H1 (cell line): ENCODE measurements at regions not wholly inside any gene's neighbourhood (a gene's known extent, or its start where the extent isn't known, plus 50 kb on each side); places are given as distances from the start of the nearest gene placed in this dataset.

Experiments used
- CTBP2 ChIP-seq: IDR thresholded peaks from 2 replicates; pipeline ENCODE4 v1.7.0; 2011; ENCODE audit warnings: borderline replicate concordance, mild to moderate bottlenecking, moderate library complexity, mixed read lengths, low read length; ENCODE audit not compliant: insufficient read depth, insufficient read length
- EGR1 ChIP-seq: IDR thresholded peaks from 2 replicates; pipeline ENCODE4 v1.6.1; 2011; ENCODE audit warnings: low read depth, low read length, borderline replicate concordance
- RNF2 ChIP-seq: fragments of 200-900, 300-1000 bp; sonication (generic); IDR thresholded peaks from 2 replicates; pipeline ENCODE4 v1.7.1; 2016; ENCODE audit warnings: borderline replicate concordance, low read depth, mild to moderate bottlenecking, antibody characterized with exemption, low read length; ENCODE audit not compliant: poor library complexity, severe bottlenecking; ENCODE audit errors: missing control alignments

DNA sequence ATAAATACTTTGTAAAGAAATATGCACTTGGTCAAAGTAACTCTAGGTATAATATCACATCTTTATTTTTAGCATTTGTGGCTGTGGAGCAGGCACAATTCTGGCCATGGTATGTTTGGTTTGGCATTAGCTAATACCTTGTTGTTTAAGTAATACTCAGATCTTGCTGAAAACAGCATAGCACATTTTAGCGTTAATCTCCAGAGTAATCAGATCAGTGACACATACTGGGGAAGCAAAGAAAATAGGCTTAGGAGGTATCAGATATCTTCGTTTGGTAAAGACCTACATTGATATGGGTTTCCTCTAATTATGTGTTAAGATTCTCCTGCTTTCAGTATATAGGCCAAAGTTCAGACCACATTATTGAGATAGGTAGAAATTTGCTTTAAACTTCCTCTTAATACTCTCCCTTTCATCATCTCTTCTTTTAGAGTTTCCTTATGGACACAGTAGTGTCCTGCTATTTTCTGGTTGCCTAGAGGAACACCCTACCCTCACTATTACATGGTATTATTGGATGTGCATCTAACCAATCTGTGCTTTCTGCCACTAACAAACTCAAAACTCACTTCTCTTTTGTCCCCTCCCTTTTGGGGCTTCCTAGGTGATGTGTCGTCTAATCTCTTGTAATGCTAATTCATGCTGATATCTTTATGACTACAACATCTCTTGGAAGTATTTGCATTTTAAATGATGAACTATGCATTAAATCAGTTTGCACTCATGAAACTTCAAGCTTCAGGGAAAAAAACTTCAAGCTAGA is 437.3 kb upstream of the ADAMTSL1 start (continued):
- TF ChIP-seq RNF2 (no peak), EGR1 (no peak), CTBP2 (no peak)
